ENCODE measurements at regions not wholly inside any gene's neighbourhood (a gene's known extent, or its start where the extent isn't known, plus 50 kb on each side); places are given as distances from the start of the nearest gene placed in this dataset.

DNA sequence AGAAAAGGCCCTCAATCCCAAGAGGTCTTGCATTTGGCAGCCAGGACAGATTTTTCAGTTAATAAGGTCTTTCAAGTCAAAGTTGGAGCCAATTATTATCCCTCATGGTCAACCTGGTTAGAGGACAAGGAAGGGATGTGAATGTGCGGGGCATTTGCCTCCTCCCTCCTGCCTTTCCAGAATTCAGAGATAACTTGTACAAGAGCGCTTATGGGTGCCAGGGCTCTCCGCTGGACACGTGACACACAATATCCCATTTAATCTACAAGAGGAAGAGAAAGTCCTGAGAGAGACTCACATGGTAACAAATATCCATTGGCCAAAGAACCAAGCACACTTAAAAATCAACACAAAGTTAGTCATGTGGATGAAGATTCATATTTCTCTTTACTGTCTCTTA lies 78.5 kb upstream of the ST8SIA2 start:
- no peak overlapping the region for H3K4me3 ChIP-seq (ENCODE audit: low read depth, low read length)
- no peak for DNase-seq (ENCODE audit: low read depth, low spot score)
- in situ Hi-C loops (cut with HindIII; ENCODE audit: low sequenced_read_pairs), result no loop called here
- TF ChIP-seq CTCF (IDR thresholded peaks at IDR 0.05; ENCODE audit: low read depth, low read length), result no peak

- H3K4me3 ChIP-seq (ENCODE audit: low read depth, low read length), result no peak overlapping the region
- DNase-seq (ENCODE audit: low read depth, low spot score), result no peak
- in situ Hi-C loops (cut with HindIII; ENCODE audit: low sequenced_read_pairs), result no loop called here
- no peak for TF ChIP-seq CTCF (IDR thresholded peaks at IDR 0.05; ENCODE audit: low read depth, low read length)
These were observed 78.0 kb upstream of the ST8SIA2 start for GRCh38 chr15:92315595-92316211.

GRCh38 chr15:92316586-92317295 lies 76.9 kb upstream of the ST8SIA2 start:
- DNase-seq (ENCODE audit: low read depth, low spot score), result no peak
- H3K4me3 ChIP-seq (ENCODE audit: low read depth, low read length), result no peak overlapping the region
- in situ Hi-C loops (cut with HindIII; ENCODE audit: low sequenced_read_pairs), result no loop called here
- TF ChIP-seq CTCF (IDR thresholded peaks at IDR 0.05; ENCODE audit: low read depth, low read length), result no peak

- no peak overlapping the region for H3K4me3 ChIP-seq (ENCODE audit: low read depth, low read length)
- in situ Hi-C loops (cut with HindIII; ENCODE audit: low sequenced_read_pairs), result no loop called here
- DNase-seq (ENCODE audit: low read depth, low spot score), result no peak
- no peak for TF ChIP-seq CTCF (IDR thresholded peaks at IDR 0.05; ENCODE audit: low read depth, low read length)
These were observed 73.5 kb upstream of the ST8SIA2 start for GRCh38 chr15:92320012-92320699.

DNA sequence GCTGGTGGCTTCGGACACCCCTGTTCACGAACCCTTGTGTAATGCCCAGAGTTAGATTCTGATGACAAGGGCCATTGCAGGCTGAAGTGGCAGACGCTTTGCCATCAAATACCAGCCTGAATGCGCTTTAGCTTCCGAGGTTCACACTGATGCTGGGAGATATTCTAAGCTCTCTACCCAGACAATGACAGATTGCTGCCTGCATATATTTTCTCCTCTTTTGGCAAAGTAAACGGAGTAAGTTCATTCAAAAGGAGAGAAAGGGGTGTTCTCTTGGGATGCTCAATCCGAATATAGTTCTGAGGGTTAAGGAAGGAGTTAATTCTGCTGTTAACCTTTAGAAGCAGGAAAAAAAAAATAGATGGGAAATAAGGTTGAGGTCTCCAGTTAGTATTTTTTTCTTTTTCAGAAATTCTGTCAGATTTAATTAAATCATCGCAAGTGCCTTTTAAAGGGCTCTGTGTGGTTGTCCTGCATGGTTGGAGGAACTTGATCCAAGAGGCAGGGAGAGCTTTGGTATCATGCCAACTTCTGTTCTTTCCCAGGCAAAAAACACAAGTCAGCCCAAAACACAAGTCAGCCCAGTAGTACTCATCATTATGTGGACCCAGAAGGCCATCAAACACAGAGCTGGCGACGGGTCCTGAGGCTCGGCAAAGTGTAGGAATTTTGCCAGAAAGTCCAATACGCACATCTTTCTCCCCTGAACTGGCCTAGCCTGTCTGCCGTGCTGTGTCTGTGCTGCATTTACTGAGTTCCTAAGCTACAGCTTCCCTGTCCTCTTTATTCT lies 70.9 kb upstream of the ST8SIA2 start:
- no peak for DNase-seq (ENCODE audit: low read depth, low spot score)
- TF ChIP-seq CTCF (IDR thresholded peaks at IDR 0.05; ENCODE audit: low read depth, low read length), result no peak
- in situ Hi-C loops (cut with HindIII; ENCODE audit: low sequenced_read_pairs), result no loop called here
- H3K4me3 ChIP-seq (ENCODE audit: low read depth, low read length), result no peak overlapping the region

DNA sequence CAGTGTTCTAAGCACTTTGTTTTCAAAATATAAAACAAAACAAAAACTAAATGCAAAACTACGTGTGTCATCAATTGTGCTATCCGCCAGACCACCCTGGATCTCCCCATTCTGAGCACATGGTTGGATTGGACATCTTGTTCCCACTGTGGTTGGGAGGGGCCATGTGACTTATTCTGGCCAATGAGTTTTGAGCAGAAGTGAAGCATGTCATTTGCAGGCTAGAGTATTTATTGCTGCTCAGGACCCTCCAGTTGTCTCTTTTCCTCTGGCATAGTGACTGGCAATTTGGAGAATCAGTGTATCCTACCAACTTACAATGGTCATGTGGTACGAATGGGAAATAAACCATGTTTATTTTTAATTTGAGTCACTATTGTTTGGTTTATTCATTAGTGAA lies 70.2 kb upstream of the ST8SIA2 start:
- in situ Hi-C loops (cut with HindIII; ENCODE audit: low sequenced_read_pairs), result no loop called here
- no peak overlapping the region for H3K4me3 ChIP-seq (ENCODE audit: low read depth, low read length)
- DNase-seq (ENCODE audit: low read depth, low spot score), result no peak
- TF ChIP-seq CTCF (IDR thresholded peaks at IDR 0.05; ENCODE audit: low read depth, low read length), result no peak
